Stimulated activated CD4-positive, alpha-beta T cell treated with anti-CD3 and anti-CD28 coated beads, TNF-alpha, amount 100 ng/mL, for 24 hours (primary cell): ENCODE measurements at regions not wholly inside any gene's neighbourhood (a gene's known extent, or its start where the extent isn't known, plus 50 kb on each side); places are given as distances from the start of the nearest gene placed in this dataset.

Experiments
- DNase-seq, 3 experiments: peaks; one replicate each; pipeline ENCODE4 v3.0.0-alpha.2; 2020; ENCODE audit warnings: low read depth in 3 of 3

DNA sequence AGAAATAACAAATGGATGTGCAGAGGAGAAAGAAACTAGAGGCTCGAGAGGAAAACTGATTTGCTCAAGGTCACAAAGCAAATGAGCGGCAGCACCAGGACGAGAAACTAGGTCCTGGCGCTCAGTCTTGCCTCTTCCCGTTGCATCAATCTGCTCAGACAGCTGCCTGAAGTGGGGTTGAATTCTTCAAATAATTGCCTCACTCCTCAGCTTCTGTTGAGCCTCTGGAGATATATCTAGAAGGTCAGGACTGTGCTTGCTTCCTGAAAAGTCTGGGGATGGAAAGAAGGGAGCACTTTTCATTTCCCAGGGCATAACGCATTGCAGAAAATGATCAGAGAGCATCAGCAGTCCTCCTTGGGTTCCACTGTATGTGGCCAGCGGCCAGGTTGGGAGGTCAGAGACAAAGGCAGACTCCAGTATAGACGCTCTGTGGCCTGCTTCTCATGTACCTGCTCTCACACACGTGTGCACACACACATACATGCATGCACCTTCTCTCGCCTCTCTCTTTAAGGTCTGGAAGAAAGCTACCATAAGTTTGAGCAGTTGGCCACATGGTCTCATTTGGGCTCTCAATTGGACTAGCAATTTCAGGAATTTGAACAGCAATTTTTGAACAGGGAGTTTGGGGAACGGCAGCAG lies 83.7 kb upstream of the DUSP5 start:
- no peak for DNase-seq

DNA sequence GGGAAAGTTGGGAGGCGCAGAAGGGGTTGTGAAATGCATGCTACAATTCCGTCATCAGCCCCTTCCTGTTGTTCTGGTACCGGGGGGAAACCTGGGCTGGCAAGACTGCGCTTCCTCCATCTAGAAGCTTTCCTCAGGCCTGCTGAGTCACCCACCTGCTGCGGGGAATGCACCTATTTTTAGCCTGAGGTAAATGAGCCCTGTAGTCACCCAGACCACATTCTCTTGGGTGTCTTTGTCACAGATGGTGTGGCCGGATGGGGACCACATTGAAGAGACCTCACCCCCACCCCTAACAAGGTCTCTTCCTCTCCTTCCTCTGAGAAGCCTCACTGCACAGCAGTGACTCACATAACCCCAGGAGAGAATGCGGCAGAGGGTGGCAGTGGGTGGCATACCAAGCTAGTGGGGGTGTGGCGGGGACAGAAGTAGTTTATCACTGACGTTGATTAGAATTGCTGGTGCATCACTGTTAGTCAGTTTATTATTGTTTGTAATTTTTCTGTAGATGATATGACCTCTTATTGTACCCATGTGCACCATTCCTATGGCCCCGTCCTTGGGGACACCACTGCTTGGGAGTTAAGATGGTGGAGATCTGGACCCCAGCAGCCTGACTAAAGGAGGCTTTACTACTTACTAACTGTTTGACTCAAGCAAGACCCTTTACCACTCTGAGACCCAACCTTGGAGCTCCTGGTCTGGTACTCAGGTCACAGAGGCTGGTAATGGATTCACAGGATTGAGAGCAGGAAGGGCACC lies 83.0 kb upstream of the DUSP5 start:
- DNase-seq: peak; percentile 74 to 87 (median 83)

- no peak for DNase-seq
These were observed 81.9 kb upstream of the DUSP5 start for GRCh38 chr10:110415809-110416208.

DNA sequence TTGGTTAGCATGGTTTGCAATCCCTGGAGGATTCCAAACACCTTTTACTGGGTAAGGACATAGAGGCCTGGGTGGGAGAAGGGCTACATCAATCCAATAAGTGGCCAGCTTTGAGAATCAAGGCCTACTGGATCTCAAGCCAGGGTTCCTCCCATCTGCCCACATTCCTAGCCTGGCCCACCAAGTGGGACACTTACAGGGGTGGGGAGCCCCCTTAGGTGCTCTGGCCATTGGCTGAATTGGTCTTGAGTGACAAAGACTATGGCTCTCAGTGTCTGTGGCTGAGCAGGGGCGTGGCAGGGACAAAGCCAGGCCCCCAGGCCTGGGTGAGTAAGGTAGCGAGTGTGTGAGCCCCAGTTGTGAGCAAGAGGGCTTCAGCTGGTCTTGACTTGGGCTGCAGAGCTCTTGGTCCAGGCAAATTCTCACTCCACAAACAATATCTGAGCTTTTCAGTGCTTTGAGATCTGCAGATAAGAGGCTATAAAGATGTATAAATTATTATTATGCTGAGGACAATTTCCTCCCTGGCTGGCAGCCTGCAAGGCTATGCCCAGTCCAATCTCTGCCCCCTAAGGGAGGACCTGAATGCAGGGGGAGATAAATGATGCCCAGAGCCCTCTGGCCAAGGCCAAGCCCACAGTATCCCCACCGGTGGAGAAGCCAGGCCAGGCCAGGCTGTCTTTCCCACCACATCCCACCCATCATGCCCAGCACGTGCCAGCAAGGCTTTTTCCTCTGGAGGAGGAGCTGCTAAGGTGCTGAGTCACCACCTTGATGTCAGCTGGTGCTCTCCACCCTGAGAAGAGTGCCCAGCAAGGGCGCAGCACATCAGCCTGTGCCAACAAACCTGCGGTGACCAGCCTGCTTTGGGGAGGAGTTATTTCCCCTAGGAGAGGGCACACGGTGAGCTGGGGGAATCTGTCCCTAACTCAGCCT lies 80.7 kb upstream of the DUSP5 start:
- no peak for DNase-seq

DNA sequence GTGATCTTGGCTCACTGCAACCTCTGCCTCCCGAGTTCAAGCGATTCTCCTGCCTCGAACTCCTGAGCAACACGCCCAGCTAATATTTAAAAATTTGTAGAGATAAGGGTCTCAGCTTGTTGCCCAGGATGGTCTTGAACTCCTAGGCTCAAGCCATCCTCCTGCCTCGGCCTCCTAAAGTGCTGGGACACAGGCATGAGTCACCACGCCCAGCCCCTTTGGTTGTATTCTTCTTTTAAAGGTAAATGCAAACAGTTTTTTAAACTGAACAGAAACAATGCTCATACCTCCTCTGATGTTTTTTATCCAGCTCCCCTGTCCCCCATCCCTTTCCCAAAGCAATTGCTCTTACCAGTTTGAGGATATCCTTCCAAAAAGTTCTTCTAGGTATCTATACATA lies 79.5 kb upstream of the DUSP5 start:
- DNase-seq: no peak

DNA sequence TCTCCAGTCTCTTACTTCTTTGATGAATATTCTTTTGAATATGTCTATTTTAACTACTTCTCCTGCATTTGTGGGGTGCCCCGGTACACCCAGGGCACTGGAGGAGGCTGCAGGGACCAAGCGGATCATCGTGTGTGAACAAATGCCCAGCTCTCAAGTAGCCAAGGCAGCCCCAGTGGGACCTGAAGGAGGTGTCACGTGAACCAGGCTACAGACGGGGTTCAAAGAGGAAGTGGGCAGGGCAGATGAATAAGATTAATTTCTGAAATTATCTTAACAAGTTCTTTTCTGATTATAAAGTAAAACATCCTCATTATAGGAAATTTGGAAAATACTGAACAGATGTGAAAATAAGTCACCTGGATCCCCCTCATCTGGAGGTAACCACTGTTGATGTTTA lies 78.4 kb upstream of the DUSP5 start:
- no peak for DNase-seq

DNA sequence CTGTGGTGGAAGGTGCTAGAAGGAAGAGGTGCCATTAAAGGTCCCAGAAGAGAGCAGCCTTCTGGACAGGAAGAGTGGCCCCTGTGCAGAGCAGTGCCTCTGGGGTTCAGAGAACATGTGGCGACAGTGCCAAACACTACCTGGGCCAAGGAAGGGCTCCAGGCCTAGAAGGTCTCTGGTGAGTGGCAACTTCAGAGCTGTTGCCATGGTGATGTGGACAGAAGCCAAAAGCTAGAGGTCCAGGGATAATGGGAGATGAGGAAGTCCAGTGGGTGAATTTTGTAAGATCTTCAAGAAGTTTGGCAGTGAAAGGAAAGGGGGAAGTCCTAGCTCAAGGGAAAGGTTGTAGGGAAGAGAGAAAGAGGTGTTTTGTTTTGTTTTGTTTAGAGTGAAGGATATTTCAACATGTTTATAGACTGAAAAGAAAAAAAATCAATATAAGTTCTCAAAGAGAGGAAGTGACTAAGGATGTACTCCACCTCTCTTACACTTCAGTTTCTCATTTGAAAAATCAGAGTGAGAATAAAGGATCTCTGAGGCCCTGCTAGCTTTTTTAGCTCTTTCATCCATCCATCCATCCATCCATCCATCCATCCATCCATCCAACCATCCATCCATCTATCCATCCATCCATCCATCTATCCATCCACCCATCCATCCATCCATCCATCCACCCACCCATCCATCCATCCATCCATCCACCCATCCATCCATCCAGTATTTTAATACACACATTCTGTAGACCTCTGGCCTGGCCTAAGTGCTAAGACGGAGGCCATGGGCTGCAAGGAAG lies 77.1 kb upstream of the DUSP5 start:
- DNase-seq: no peak

GRCh38 chr10:110421512-110422138 lies 76.1 kb upstream of the DUSP5 start:
- DNase-seq: no peak

DNA sequence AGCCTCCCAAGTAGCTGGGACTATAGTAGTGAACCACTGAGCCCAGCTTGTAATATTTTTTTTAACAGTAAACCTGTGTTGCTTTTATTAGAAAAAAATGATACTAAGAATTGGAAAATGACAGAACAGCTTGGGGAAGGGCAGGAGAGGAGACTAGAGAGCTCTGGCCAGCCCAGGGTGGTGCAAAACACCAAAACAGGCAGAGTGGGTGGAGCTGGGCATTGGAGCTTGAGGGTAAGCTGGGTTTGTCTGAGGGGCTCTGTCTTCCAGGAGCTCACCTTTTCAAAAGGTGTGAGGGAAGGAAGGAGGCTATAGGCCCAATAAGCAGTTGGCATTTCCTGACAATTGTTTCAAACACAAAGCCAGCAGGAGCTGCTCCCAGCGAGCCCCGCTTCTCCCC lies 75.2 kb upstream of the DUSP5 start:
- DNase-seq: no peak

DNA sequence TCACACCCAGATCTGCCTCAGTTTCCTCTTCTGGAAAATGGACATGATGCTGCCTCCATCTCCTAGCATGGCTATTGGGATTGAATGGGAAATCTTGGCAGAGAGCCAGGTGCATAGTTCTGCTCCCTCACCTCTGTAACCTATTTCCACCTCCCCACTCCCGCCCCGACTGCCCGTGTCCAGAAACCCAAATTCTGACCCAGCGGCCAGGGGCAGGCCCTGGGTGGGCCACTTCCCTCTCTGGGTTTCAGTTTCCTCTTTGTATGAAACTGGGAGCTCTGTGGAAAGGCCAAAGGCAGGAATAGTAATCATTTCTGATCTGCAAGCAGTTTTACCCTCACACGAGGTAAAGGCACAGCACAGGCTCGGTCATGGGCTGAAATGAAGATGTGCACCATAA lies 74.1 kb upstream of the DUSP5 start:
- DNase-seq: no peak

- DNase-seq: peak in 2 of 3 experiments; percentile 24 to 68
These were observed 71.9 kb upstream of the DUSP5 start for GRCh38 chr10:110425684-110426293.

DNA sequence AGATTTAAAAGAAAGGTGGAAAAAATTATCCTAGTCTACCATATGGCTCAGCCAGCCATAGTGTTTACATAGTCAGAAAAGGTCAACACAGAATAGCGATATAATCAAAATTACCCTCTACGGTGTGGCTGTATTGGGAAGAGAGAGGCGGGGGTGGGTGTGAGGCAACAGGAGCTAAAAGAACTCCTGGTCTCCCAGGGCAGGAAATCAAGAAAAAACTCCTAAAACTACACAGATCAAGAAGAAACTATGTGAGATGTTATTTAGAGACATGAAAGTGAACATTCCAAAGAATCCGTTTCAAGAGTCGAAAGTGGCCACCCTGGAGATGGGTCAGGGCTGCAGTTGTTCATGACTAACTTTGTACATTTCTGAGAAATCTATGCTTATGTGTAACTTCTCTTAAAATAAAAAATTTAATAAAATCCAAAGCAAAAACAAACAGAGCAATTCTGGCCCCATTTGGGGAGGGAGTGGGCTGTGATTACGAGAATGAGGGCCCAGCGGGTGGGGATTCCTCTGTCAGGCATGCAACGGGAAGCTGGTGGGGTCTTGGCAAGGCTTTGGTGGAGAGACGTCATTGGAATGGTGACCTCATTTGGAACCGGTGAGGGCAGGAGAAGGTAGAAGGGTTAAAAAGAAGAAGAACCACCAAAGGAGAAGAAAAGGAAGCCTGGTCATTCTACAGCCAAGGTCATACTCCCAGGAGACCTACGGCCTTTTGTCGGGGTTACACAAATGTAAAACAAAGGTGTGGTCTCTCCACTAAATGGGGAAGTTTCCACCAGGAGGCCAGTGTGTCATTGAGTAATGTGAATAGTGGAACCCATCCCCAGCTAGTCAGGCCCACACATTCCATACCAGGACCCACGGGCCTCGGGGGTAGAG lies 71.2 kb upstream of the DUSP5 start:
- DNase-seq: no peak

GRCh38 chr10:110429301-110429700 lies 68.4 kb upstream of the DUSP5 start:
- DNase-seq: no peak

- DNase-seq: no peak
These were observed 67.1 kb upstream of the DUSP5 start for GRCh38 chr10:110430340-110431273.

- DNase-seq: no peak
These were observed 66.0 kb upstream of the DUSP5 start for GRCh38 chr10:110431659-110432058.

DNA sequence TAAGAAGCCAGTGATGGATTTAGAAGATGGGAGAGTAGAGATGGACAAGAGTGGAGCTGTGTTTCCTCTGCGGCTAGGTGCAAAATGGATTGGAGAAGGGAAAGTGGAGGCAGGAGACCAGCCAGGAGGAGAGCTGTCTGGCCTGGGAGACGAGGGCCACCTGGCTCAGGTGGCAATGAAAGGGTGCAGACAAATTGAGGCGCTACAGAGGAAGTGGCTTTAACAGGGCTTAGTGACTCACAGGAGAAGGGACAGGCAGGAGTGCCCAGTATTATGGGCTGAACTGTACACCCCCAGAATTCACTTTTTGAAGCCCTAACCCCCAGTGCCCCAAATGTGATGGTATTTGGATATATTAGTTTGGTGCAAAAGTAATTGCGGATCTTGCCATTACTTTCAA lies 65.6 kb upstream of the DUSP5 start:
- no peak for DNase-seq

GRCh38 chr10:110432814-110433565 lies 64.7 kb upstream of the DUSP5 start:
- no peak for DNase-seq

DNA sequence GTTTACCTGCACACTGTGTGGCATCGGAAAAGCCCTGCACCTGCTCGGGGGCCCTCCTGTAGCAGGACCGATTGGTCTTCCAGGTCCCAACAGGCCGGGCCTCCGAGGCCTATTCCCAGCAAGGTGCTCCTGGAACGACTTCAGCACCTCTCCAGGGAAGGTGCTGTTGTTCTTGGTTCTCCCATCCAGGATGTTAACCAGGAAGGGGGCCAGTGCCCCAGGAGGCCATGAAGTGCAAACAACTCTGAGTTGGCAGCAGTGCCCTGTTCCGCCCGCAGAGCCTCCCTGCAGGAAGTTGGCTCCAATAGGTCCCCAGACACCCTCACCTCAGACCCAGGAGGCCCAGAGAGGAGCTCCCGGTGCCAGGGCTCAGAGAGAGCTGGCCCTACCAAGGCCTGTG lies 64.0 kb upstream of the DUSP5 start:
- DNase-seq: no peak
